OCI-LY3 (cell line): ENCODE measurements at regions not wholly inside any gene's neighbourhood (a gene's known extent, or its start where the extent isn't known, plus 50 kb on each side); places are given as distances from the start of the nearest gene placed in this dataset.

Experiments used
- H2AFZ ChIP-seq: fragments of 200-600, 300-600 bp; shearing (Covaris generic); 2 replicates; pipeline ENCODE4 v1.6.0; 2014; ENCODE audit warnings: antibody characterized with exemption, low read depth, low read length
- H3K27ac ChIP-seq: fragments of 200-600, 300-600 bp; sonication (generic); 2 replicates; pipeline ENCODE4 v1.5.1; 2014; ENCODE audit warnings: mild to moderate bottlenecking, low read length, moderate library complexity, mixed read lengths
- H3K27me3 ChIP-seq: fragments of 200-600, 300-600 bp; sonication (generic); 2 replicates; pipeline ENCODE4 v1.6.1; 2014; ENCODE audit warnings: low read depth, low read length, mixed read lengths
- H3K36me3 ChIP-seq: fragments of 200-600, 300-600 bp; sonication (generic); replicated peaks from 2 replicates; pipeline ENCODE3; 2014; ENCODE audit warnings: low read depth, low read length, mixed read lengths
- H3K4me1 ChIP-seq: fragments of 300-600, 200-600 bp; sonication (generic); 2 replicates; pipeline ENCODE4 v1.6.1; 2014; ENCODE audit warnings: low read length, mixed read lengths
- H3K4me2 ChIP-seq: fragments of 200-600, 300-600 bp; sonication (generic); 2 replicates; pipeline ENCODE4 v1.6.1; 2014; ENCODE audit warnings: low read length, mixed read lengths
- H3K4me3 ChIP-seq: fragments of 300-600, 200-600 bp; sonication (generic); 2 replicates; pipeline ENCODE4 v1.5.1; 2014; ENCODE audit warnings: antibody characterized with exemption, mild to moderate bottlenecking, low read length, moderate library complexity
- H3K79me2 ChIP-seq: fragments of 300-600, 200-600 bp; shearing (Covaris generic); 2 replicates; pipeline ENCODE4 v1.6.1; 2014; ENCODE audit warnings: mild to moderate bottlenecking, low read length, mixed read lengths
- H3K9ac ChIP-seq: fragments of 300-600, 200-600 bp; shearing (Covaris generic); 2 replicates; pipeline ENCODE4 v1.6.0; 2014; ENCODE audit warnings: mild to moderate bottlenecking, low read length, moderate library complexity
- H3K9me3 ChIP-seq: fragments of 200-600, 300-600 bp; shearing (Covaris generic); 2 replicates; pipeline ENCODE4 v1.6.1; 2014; ENCODE audit warnings: low read length, mixed read lengths; ENCODE audit not compliant: insufficient read depth
- H4K20me1 ChIP-seq: fragments of 200-600, 300-600 bp; sonication (generic); 2 replicates; pipeline ENCODE4 v1.6.1; 2016; ENCODE audit warnings: low read length, mixed read lengths; ENCODE audit not compliant: insufficient read depth
- EZH2phosphoT487 ChIP-seq: fragments of 200-600 bp; shearing (Covaris generic); IDR thresholded peaks from 2 replicates; pipeline ENCODE4 v1.6.1; 2018; ENCODE audit warnings: antibody characterized with exemption, mixed run types, low read depth
- TF ChIP-seq, protein P1 (sequence below): fragments of 200-600, 300-600 bp; sonication (generic); IDR thresholded peaks from 2 replicates; pipeline ENCODE4 v1.5.1; 2014; ENCODE audit warnings: antibody characterized with exemption, low read length, low read depth

DNA sequence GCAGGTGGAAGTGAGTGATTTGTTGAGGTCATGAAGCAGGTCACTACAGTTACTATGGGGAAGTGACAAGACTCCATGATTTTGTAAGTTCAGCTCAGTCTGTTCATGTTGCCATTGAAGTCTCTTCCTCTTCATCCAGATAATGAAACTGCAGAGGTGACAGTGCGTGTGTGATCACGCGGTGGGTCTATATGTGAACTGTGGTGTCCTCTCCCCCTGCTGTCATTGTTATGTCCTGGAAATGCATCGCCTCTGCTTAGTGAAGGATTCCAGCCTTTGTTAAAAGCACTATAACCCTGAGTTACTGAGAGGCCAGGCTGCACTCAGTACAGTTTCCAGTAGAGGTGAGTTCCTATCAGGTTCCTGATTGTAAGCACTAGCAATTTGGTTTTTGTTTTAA lies 216.2 kb upstream of the RMST start:
- Histone ChIP-seq H3K79me2 (no peaks in the 10 kb centered on the region), H3K4me3 (no peak overlapping the region), H3K9me3 (no peaks in the 10 kb centered on the region), H3K4me1 (peaks cover 7% of the 10 kb centered on the region; the same call in 1 of the 2 replicates), H3K27me3 (no peaks in the 10 kb centered on the region), H2AFZ (no peak overlapping the region), H3K9ac (no peak overlapping the region), H3K4me2 (no peak overlapping the region), H4K20me1 (no peaks in the 10 kb centered on the region), H3K27ac (no peak overlapping the region), H3K36me3 (no peaks in the 10 kb centered on the region)
- no peak for TF ChIP-seq EZH2phosphoT487
- TF ChIP-seq, protein P1, sequence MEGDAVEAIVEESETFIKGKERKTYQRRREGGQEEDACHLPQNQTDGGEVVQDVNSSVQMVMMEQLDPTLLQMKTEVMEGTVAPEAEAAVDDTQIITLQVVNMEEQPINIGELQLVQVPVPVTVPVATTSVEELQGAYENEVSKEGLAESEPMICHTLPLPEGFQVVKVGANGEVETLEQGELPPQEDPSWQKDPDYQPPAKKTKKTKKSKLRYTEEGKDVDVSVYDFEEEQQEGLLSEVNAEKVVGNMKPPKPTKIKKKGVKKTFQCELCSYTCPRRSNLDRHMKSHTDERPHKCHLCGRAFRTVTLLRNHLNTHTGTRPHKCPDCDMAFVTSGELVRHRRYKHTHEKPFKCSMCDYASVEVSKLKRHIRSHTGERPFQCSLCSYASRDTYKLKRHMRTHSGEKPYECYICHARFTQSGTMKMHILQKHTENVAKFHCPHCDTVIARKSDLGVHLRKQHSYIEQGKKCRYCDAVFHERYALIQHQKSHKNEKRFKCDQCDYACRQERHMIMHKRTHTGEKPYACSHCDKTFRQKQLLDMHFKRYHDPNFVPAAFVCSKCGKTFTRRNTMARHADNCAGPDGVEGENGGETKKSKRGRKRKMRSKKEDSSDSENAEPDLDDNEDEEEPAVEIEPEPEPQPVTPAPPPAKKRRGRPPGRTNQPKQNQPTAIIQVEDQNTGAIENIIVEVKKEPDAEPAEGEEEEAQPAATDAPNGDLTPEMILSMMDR, result no peak

DNA sequence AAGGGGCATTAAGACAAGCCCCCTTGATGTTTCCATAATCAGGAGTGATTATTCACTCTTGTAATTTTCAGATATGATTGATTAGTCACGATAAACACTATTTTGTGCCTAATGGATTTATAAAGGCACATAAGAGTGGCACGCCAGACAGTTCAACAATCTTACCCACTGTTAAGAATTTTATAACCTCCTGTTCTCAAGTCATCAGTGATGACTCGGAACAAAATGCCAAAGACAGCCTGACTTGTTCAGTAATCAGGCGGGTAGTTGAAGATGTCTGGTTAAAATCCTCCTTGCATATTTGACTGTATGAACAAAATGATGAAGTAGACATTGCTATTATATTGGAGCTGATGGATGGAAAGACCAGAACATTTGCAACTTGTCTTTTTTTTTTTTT lies 212.1 kb upstream of the RMST start:
- Histone ChIP-seq H4K20me1 (no peaks in the 10 kb centered on the region), H3K4me3 (no peak overlapping the region), H3K4me1 (peaks cover 7% of the 10 kb centered on the region; the same call in 1 of the 2 replicates), H2AFZ (no peak overlapping the region), H3K9ac (no peak overlapping the region), H3K27ac (no peak overlapping the region), H3K9me3 (no peaks in the 10 kb centered on the region), H3K36me3 (no peaks in the 10 kb centered on the region), H3K4me2 (no peak overlapping the region), H3K27me3 (no peaks in the 10 kb centered on the region), H3K79me2 (no peaks in the 10 kb centered on the region)
- no peak for TF ChIP-seq EZH2phosphoT487
- TF ChIP-seq, protein P1, result no peak

DNA sequence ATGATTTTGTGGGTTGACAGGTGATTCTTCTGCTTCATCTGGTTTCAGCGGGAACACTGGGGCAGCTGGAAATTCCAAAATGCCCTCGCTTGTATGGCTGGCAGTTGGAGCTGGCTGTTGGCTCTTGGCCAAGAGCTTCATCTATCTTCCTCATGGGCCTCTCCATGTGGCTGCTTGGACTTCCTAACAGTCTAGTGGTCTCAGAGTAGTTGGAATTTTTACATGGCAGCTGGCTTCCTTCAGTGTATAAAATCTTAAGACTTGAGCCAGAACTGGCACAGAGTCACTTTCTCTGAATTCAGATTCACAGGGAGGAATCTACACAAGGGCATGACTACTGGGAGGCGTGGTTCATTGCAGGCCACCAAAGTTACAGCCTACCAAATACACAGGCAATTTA lies 204.9 kb upstream of the RMST start:
- H3K36me3 ChIP-seq, result no peaks in the 10 kb centered on the region
- no peak overlapping the region for H2AFZ ChIP-seq
- H3K27ac ChIP-seq, result no peak overlapping the region
- TF ChIP-seq EZH2phosphoT487, result no peak
- TF ChIP-seq, protein P1, result no peak
- H3K4me3 ChIP-seq, result no peak overlapping the region
- H3K9ac ChIP-seq, result no peak overlapping the region
- no peaks in the 10 kb centered on the region for H3K27me3 ChIP-seq
- no peak overlapping the region for H3K4me2 ChIP-seq
- no peaks in the 10 kb centered on the region for H3K4me1 ChIP-seq
- H4K20me1 ChIP-seq, result no peaks in the 10 kb centered on the region
- no peaks in the 10 kb centered on the region for H3K79me2 ChIP-seq
- H3K9me3 ChIP-seq, result no peaks in the 10 kb centered on the region

DNA sequence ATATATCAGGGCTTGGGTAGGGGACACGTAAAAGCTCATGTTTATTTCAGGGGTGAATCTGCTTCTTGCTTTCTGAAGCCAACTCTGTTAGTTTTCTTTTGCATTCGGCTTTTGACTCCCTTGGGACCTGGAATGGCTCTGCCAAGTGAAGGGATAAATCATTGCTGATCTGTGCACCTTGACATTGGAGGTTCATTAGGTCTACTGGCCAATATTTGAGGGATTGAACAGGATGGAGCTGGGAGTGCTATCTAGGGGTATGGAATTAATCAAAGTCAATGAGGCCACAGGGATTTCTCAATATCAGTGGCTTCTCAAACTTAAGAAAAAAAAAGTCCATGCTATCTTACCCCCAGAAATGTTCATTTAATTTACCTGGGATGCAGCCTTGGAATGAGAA lies 203.5 kb upstream of the RMST start:
- H3K4me3 ChIP-seq, result no peak overlapping the region
- no peak overlapping the region for H3K4me2 ChIP-seq
- TF ChIP-seq, protein P1, result no peak
- no peak for TF ChIP-seq EZH2phosphoT487
- no peak overlapping the region for H3K27ac ChIP-seq
- H3K27me3 ChIP-seq, result no peaks in the 10 kb centered on the region
- no peaks in the 10 kb centered on the region for H3K36me3 ChIP-seq
- no peaks in the 10 kb centered on the region for H3K79me2 ChIP-seq
- H3K9ac ChIP-seq, result no peak overlapping the region
- no peaks in the 10 kb centered on the region for H3K4me1 ChIP-seq
- no peaks in the 10 kb centered on the region for H3K9me3 ChIP-seq
- H4K20me1 ChIP-seq, result no peaks in the 10 kb centered on the region
- H2AFZ ChIP-seq, result no peak overlapping the region
